HK-2 (cell line): ENCODE measurements at regions not wholly inside any gene's neighbourhood (a gene's known extent, or its start where the extent isn't known, plus 50 kb on each side); places are given as distances from the start of the nearest gene placed in this dataset.
A peak's percentile ranks its signal among the peaks of the same experiment; 100 is the strongest.
"Not testable (repeated sequence)": the region's sequence is repeated elsewhere in the genome, so short reads cannot be mapped to it uniquely, and the experiment has no call there.

Source experiments
- DNase-seq: peaks from one replicate; pipeline ENCODE4 v3.0.0-alpha.2; 2018; ENCODE audit not compliant: unreplicated experiment

- no peak for DNase-seq
Observed at GRCh38 chrX:35617836-35618235, 180.3 kb upstream of the MAGEB16 start.

- no peak for DNase-seq
Observed at GRCh38 chrX:35622040-35622439, 176.1 kb upstream of the MAGEB16 start.

- DNase-seq, result no peak
Observed at GRCh38 chrX:35622601-35623000, 175.5 kb upstream of the MAGEB16 start.

- no peak for DNase-seq
Observed at GRCh38 chrX:35625714-35626113, 172.4 kb upstream of the MAGEB16 start.

- DNase-seq, result no peak
Observed at GRCh38 chrX:35626124-35626523, 172.0 kb upstream of the MAGEB16 start.

GRCh38 chrX:35635971-35636370, 162.2 kb upstream of the MAGEB16 start:
- not testable (repeated sequence) for DNase-seq

DNA sequence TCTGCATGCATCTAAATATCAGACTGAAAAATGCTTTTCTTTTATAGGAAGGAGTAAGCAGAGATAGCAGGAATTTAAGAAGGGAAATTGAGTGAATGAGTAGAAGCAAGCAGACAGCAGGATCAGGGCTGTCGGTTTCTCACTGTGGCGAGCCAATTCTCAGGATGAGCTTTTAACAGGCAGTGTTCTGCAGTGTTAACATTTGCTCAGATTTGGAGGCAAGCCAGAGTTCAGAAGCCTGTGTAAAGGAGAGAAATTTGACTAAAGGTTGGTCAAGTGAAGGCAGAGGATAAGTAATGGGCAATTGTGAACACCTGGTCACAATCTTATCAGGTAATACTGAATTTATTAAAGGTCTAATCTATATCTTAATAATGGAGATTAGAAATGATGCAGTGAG, 133.3 kb upstream of the MAGEB16 start:
- DNase-seq, result no peak

DNA sequence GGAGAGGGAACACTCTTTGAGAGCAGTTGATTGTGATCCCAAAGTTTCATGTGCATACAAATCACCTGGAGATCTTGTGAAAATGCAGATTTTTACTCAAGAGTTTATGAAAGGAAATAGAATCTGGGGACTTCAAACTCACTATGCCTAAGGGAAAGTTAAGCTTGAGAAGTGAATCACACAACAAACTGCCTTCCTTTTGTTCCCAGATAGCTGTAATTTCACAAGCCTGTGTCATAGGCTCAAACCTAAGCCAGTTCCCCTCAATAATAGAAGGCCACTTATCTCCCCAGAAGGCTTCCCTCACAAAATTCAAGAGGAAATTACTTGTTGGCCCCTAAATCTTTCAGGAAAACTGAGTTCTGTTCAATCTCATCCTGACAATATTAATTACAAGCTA, 132.8 kb upstream of the MAGEB16 start:
- DNase-seq, result no peak

DNA sequence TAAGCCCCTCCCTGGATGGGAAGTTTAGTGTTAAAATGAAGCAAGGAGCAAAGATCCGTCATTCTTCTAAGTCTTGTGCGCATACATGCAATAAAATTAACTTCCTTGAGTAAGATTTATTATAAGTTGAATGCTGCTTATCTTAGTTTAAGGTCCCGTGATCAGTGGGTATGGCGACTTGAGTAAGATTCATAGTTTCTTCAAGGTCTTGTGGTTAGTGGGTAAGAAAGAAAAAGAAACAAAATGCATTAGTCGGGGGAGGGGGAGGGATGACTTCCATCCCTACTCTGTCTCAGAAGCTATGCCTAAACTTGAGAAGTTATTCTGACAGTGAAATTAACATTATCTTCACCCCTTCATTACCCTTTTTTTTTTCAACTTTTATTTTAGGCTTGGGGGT, 127.3 kb upstream of the MAGEB16 start:
- no peak for DNase-seq

DNA sequence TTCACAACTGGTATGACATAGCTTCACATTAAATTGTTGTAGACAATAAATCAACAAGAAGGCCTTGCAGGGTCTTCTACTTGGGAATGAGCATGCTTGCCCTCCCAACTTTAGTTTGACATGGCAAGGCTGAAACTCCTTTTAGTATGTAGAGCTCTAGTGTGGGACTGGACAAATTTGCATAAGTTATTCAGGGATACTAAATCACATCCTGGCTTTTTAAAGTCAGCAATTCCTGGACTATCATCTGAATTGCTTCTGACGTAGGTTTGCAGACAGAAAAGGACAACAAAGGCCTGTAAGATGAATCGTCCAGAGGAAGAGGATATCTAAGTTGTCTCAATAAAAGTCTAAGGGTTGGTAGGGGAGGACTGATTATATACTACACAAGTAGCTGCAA, 123.0 kb upstream of the MAGEB16 start:
- no peak for DNase-seq

DNA sequence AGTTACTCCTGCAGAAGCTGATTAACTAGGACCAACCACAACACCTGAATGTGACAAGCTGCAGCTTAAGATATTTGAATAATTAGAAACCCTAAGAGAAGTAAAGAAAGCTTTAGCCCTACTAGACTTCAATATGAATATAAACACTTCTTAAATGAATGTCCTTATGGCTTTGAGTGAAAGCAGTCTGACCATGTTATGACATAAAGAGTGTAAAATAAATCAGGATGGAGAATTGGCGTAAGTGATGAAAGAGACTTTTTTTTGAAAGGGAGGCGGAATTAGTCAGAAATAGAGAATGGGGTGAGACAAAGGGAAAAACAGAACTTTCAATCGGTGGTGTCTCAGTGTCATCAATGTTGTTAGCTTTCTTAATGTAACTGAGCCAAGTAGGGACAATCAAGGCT, 117.2 kb upstream of the MAGEB16 start:
- no peak for DNase-seq

- DNase-seq, result peak; percentile 11
Observed at GRCh38 chrX:35682476-35682875, 115.7 kb upstream of the MAGEB16 start.

- no peak for DNase-seq
Observed at GRCh38 chrX:35696760-35697234, 101.3 kb upstream of the MAGEB16 start.

DNA sequence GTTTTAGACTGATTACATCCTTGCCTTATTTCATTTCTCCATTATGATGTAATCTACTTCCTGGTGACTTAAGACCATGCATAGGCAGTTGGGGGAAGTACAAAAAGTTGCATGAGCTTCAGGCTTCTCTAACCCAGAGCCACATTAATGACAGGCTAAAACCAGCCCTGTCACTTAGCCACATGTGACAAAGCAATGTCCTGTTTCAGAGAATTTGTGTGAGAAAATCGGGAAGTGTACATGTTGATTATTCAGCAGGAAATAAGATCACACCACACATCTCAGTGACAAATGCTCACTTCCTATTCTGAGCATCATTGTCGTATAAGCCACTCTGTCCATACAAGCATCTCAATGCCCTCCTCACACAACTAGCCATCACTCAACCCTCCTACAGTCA, 98.5 kb upstream of the MAGEB16 start:
- DNase-seq, result no peak

GRCh38 chrX:35700121-35700520, 98.0 kb upstream of the MAGEB16 start:
- DNase-seq, result no peak

GRCh38 chrX:35711281-35711680, 86.9 kb upstream of the MAGEB16 start:
- DNase-seq, result no peak

DNA sequence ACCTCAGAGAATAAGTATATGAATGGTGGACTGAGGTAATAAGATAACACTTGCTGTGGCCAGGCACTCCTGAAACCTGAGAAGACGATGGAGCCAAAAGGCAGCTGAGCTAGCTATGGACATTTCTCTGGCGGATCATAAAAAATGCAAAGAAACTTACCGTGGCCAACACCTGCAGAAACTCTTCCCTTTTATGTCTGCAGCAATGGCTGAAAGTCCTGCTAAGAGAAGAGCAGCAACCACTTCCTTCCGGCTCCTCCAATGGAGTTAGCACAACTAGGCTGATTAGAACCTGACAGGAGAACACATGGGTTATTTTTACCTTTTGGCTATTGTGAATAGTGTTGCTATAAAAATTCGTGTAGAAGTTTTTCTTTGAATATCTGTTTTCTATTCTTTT, 76.0 kb upstream of the MAGEB16 start:
- DNase-seq, result no peak

- no peak for DNase-seq
Observed at GRCh38 chrX:35726176-35726575, 72.0 kb upstream of the MAGEB16 start.

DNA sequence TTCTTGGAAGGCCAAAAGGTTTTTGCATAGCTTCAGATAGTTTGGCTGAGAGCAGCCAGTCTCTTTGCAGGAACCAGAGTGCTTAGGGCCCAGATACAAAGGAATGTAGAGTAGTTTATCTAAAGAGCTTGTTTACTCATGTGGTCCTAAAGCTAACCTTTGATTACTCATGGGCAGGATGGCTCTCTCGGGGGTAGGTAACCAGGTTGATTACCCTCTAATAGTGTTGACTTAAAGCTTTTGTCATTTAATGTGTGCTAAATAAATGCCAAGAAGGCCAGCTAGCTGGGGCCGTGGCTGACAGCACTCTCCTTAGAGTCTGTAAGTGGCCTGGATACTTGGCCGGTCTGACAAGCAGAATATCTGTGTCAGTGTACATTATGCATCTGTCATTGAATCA, 69.7 kb upstream of the MAGEB16 start:
- DNase-seq, result no peak

DNA sequence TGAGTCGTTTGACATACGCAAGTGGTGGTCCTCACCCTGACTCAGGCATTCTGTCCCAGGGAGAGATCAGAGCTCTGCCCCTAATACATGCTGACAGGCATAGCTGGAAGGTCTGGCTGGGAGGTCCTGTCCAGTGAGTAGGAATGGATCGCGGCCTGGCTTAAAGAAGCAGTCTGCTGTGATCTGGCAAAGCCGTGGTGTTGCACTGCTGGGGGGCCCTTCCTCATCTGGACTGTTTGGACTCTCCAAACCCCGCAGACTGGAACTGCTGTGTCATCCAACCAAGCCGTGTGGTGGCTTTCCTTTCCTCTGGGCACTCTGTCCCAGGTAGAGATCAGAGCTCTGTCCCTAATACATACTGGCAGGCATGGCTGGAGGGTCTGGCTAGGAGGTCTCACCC, 64.3 kb upstream of the MAGEB16 start:
- DNase-seq, result no peak

- DNase-seq, result no peak
Observed at GRCh38 chrX:35741142-35741541, 57.0 kb upstream of the MAGEB16 start.

GRCh38 chrX:35743331-35743730, 54.8 kb upstream of the MAGEB16 start:
- no peak for DNase-seq
